ENCODE measurements at regions not wholly inside any gene's neighbourhood (a gene's known extent, or its start where the extent isn't known, plus 50 kb on each side); places are given as distances from the start of the nearest gene placed in this dataset.

GRCh38 chr3:157931517-157931916 lies 174.7 kb downstream of the SHOX2 start (continued):
- TF ChIP-seq ZNF407 (IDR thresholded peaks at IDR 0.05; ENCODE audit: low read depth), result no peak
- no peak for TF ChIP-seq HDAC3 (IDR thresholded peaks at IDR 0.05; ENCODE audit: borderline replicate concordance, partially characterized antibody)
- TF ChIP-seq GTF2B (IDR thresholded peaks at IDR 0.05; ENCODE audit: extremely low read depth, insufficient read length), result no peak
- TF ChIP-seq POLR2AphosphoS5 (IDR thresholded peaks at IDR 0.05; ENCODE audit: control insufficient read depth, insufficient read depth, low read depth, low read length), result no peak
- no peak for TF ChIP-seq ZSCAN32 (CRISPR knock-in tag; IDR thresholded peaks at IDR 0.05)
- no peak for TF ChIP-seq CBX3 (IDR thresholded peaks at IDR 0.05; ENCODE audit: borderline replicate concordance in 1 of 2, low read length in 2 of 2)
